HG03175 (cell line): ENCODE measurements at regions not wholly inside any gene's neighbourhood (a gene's known extent, or its start where the extent isn't known, plus 50 kb on each side); places are given as distances from the start of the nearest gene placed in this dataset.
A peak's percentile ranks its signal among the peaks of the same experiment; 100 is the strongest.
"Not testable (repeated sequence)": the region's sequence is repeated elsewhere in the genome, so short reads cannot be mapped to it uniquely, and the experiment has no call there.

ENCODE experiments used
- ATAC-seq: cut with Tn5 transposase; IDR thresholded peaks from one replicate; pipeline ENCODE4 v1.9.1; 2021; ENCODE audit warnings: mild to moderate bottlenecking, moderate library complexity; ENCODE audit not compliant: unreplicated experiment

DNA sequence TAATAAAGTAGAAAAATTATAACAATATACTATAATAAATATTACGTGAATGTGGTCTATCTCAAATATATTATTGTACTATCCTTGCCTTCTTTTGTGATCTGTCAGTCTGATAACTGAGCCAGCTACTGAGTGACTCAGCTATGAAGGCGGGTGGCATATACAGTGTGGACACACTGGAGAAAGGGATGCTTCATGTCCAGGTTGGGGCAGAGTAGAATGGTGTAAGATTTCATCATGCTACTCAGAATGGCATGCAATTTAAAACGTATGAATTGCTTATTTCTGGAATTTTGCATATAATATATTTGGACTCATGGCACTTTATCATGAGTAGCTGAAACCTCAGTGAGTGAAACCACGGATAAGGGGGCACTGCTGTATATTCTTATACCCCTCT, 172.9 kb upstream of the TBC1D5 start:
- no peak for ATAC-seq

DNA sequence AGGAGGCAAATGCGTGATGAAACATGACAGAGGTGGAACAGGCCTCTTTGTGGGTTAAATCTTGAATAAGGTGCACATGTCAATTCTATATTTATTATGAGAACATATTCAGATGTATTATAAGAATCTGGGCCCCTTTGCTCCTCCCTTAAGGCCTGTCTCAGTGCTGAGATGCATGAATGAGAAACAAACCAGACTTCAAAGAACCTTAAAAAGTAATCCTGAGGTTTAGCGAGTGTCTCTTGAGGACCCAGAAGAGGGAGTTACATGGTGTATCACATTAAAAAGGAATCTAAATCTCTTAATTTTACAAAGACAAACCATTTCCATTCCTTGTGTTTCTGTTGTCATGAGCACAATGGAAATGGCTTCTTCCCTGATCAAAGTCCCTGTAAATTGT, 170.9 kb upstream of the TBC1D5 start:
- no peak for ATAC-seq

DNA sequence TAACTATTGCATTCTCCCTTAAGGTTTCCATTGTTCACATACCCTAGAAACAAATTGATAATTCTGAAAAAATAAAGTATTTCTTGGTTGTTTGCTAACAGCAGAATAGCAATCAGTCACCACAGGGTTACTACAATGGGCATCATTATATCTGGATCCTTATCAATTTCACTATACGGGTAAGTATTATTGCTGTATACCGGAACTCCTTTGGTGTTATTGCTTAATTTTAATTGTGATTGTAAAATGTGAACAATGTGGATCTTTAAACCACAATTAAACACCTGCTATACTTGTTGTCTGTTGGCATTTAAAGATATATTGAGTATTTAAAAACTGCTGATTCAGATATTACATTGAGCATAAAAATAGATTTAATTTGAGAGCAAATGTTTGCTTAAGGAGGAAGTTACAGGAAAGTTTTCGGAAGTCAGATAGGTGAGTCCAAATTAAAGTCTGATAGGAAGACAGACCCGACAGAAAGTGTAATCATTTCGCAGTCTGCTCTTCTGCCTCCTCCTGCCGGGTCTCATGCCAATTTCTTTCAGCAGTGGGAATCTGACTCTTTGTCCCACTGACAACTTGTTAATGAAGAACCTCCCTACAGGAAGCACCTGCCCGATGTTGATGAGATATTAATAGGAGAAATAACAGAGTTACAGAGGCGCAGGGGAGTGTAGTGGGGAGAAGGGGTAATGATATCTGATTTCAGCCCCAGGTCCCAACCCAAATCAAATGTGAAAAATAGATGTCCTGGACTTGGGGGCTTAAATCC, 169.7 kb upstream of the TBC1D5 start:
- no peak for ATAC-seq

DNA sequence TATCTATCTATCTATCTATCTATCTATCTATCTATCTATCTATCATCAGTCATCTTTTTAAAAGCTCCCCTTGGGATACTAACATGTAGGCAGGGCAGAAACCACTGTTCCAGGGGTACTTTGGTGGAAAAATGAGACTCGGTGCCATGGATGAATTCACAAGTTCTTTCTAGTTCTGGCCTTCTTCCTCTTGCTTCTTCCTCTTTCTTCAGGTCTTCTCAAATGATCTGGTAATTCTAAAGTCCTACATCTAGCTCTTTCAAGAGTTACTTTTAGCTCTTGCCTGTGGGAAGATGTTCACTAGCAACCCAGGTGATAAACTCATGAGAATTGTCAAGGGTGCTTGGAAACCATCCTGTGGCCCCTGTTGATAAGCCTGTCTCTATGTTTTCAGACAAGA, 168.5 kb upstream of the TBC1D5 start:
- ATAC-seq, result no peak

DNA sequence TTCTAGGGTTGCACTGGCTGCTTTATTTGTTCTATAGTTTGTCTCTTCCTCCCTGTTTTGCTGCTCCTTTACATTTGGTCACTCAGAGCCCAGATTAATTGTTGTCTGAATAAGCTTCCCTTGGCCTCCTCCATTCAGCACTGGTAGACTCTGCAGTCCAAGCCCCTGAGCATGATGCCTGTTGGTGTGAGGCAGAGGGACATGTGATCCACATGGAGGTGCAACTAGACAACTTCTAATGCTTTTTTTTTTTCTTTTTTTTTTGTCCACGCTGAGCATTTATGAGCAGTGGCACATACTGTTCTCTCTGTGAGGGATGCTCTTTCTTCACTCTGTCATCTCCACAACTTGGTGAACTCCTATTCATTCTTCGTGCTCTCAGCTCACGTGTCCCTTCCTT, 167.3 kb upstream of the TBC1D5 start:
- ATAC-seq, result no peak

DNA sequence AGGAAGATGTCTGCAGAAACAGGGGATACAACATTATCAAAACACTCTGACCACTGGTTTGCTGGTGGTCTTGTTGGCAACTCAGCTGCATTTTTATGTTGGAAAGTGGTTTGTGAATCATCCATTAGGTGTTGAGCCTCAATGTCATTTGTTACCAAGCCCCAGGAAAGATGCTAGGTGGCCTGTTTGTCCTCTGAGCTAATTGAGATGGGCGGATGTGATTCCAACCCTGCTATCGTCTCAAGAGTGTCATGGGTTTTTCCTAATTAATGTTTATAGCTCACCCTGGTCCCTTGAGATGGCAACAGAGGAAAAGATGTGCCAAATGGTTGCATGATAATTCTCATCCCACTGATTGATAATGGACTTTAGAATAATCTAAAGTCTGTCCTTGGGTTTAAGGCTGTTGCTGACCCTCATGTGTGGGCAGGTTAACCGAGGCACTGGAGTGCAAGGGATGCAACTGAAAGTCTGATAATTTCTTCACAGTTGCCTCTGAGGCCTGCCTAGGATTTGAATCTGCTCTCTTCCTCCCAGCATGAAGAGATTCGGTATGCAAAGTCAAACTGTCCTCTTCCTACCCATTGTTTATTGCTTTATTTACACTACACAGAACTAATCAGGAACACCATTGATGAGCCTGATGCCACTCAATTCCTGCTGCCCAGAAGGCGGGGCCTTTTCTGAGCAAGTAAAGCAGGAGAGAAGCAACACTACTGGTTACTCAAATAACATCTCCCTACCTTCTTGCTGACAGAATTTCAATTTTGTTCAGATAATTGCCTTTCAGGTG, 166.2 kb upstream of the TBC1D5 start:
- no peak for ATAC-seq

DNA sequence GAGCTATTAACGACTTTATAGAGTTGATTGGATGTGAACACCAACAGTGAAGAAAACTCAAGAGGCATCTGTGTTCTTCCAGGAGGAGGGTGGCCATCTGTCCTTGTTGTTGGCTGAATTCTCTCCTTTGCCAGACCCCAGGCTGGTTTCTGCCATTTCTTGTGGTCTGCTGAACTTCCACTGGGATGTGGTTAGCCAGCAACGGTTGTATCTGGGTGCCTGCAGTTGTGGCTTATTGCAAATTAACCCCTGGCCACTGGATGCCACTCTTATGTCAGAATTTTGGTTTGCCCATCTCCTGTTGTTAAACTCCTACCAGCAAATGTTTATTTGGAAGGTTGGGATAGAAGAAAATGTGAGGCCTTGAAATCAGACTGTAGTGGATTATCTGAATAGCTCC, 163.6 kb upstream of the TBC1D5 start:
- ATAC-seq, result no peak

DNA sequence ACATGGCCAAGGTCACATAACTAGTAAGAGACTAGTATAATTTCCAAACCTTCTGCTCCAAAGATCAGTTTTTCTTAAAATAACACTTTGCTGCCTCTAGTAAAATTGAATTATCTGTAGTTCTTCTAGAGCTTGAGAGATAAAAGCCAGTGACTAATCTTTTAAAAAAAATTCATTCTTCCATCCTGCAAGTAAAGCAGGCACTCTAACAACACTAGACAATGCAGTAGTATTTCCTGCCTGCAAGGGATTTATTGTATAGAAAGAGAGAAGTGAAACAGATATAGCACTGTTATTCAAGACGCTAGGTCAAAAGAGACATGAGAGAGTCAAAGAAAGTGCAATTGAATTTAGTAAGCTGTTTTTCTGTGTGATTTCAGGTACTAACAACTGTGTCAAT, 159.5 kb upstream of the TBC1D5 start:
- ATAC-seq, result peak; percentile 83

DNA sequence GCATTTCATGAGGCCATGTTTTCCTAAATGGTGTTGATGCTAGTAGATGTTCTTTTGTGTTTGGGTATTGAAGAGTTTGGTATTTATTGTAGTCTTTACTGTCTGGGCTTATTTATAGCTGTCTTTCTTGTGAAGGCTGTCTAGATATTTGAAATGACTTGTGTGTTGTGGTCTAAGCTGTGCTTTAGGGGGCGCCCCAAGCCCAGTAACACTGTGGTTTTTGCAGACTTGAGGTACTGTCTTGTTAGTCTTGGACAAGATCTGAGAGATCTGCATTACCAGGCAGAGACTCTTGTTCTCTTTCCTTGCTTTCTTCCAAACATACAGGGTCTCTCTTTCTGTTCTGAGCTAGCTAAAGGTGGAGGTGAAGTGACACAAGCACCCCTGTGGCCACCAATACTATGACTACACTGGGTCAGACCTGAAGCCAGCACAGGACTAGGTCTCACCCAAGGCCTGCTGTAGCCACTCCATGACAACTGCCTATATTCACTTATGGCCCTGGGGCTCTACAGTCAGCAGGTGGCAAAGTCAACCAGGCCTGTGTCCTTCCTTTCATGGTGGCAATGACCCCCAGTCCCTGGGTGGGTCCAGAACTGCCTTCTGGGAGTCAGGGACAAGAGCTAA, 152.1 kb upstream of the TBC1D5 start:
- peak; percentile 76 for ATAC-seq

DNA sequence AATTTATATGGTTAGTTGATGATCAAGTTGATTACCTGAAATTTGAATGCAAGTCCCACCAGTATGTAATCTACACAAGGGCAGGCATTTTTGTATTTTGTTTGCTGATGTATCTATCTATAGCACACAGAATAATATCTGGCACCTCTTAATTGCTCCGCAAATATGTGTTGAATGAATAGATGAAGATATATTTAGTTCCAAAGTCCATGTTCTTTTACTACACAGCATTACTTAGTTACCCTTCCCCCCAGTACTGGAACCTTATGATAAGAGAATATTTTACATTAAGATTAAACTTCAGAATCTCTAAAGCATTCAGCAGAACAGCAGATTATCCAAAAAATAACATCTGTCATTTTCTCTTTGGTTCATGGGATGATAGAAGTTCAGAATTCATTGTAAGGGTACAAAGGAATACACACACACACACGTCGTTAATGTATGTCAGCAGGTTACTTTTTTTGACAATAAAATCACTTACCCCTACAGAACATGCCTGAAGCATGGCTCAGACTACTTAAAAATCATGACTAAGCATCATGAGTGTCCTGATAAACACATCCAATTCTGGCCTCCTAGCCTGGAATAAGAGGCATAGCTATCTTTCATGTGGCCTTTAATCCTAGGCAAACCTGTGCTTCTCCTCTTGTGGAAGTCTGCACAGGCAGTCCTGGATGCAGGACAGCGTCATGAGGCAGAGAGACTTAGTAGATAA, 148.9 kb upstream of the TBC1D5 start:
- no peak for ATAC-seq

DNA sequence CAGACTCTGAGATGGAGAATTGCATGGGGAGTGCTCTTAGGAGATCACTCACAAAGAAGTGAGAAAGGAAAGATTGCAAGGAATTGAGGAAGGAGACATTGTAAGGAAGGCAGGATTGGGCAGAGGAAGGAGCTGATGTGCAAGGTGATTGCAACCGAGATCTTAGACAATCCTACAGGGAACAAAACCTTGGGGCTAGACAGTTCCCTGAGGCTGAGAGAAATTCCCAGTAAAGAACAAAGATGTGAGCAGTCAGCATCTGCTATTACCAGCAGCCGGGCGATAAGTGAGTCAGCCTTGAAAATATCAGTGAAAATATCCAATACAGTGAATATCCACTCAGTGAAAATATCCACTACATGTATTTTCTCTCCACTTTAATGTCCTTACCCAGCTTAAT, 143.6 kb upstream of the TBC1D5 start:
- ATAC-seq, result no peak

DNA sequence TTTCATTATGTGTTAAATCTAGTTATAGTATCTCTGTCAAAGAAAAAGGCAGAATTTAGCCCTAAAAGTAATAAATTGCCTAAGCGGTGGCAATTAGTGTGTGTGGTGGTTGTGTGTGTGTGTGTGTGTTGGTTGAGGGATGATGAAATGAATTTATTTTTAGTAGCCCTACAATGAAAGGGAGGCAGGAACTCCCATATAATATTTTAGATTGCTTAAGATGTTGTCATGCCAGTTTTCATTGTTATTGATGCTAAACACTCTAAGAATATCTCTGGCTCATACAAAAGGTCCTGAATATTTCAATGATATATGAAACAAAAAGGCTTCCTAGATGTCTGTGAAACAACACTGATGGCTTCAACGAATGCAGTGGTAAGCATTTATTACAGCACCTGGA, 140.6 kb upstream of the TBC1D5 start:
- no peak for ATAC-seq

DNA sequence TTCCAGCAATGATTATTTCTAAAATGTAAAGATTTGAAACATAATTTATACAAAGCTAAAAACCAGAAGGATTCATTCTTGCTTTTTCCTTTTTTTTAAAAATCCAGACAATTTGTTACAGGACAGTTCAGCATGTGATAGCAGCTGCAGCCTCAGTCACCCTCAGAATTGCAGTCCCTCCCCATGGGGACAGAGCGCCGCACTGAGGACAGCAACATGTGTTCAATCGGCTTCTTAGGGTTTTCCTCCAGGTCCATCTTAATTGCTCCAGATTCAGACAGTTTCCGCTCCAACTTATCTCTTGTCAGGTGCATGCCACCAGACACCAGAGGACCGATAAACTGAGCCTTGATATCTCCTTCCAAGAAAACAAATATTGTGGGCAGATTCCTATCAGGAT, 134.9 kb upstream of the TBC1D5 start:
- ATAC-seq, result no peak

DNA sequence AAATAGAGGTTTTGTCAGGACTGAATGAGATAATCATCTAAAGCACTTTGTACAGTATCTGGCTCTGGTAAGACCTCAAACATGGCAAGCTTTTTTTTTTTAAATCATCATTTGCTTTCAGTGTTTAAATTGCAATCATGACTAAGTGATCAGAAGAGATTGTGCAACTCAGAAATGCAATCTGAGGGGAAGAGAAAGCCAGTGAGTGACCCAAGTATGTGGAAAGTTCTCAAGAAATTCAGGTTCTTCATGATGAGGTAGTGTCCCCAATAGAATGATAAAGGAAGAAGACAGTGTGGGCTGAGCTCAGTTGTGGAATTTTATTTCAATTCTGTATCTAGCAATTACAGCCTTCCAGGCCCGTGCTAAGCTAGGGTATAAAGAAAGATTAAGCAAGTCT, 132.2 kb upstream of the TBC1D5 start:
- ATAC-seq, result no peak

DNA sequence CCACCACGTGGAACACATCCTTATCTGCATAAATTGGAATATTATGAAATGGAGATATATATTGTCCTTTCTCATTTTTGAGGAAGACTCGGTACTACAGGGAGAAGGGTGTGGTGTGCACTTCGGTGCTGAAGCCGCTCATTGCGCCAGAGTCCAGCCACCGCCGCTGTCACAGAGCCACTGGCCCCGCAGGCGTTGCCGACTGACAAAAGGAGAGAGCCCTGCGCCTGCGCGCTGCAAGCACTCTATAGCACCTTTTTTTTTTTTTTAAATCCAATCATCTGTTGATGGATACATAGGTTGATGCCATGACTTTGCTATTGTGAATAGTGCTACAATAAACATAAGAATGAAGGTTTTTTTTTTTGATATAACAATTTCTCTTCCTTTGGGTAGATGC, 130.0 kb upstream of the TBC1D5 start:
- ATAC-seq, result no peak

DNA sequence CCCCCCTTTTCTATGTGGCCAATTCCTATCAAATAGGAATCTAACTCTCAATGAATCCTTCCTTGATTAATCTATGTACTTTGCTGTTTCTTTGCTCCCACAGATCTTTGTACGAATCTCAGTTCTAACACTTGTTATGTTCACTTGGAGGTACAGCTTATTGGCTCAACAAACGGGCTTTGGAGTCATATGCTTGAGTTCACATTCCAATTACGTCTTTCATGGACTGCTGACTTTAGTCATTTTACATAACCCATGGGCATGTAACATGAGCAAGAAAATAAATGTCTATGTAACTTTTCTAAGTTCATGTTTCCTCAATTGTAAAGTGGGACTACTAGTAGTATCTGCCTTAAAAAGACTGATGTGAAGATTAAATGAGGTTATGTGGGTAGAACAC, 123.2 kb upstream of the TBC1D5 start:
- ATAC-seq, result no peak

DNA sequence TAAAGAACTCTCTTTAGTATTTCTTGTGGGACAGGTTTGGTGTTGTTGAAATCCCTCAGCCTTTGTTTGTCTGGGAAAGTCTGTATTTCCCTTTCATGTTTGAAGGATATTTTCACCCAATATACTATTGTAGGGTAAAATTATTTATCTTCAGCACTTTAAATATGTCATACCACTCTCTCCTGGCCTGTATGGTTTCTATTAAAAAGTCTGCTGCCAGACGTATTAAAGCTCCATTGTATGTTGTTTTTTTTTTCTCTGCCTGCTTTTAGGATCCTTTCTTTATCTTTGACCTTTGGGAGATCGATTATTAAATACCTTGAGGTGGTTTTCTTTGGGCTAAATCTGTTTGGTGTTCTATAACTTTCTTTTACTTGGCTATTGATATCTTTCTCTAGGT, 119.0 kb upstream of the TBC1D5 start:
- ATAC-seq, result no peak

DNA sequence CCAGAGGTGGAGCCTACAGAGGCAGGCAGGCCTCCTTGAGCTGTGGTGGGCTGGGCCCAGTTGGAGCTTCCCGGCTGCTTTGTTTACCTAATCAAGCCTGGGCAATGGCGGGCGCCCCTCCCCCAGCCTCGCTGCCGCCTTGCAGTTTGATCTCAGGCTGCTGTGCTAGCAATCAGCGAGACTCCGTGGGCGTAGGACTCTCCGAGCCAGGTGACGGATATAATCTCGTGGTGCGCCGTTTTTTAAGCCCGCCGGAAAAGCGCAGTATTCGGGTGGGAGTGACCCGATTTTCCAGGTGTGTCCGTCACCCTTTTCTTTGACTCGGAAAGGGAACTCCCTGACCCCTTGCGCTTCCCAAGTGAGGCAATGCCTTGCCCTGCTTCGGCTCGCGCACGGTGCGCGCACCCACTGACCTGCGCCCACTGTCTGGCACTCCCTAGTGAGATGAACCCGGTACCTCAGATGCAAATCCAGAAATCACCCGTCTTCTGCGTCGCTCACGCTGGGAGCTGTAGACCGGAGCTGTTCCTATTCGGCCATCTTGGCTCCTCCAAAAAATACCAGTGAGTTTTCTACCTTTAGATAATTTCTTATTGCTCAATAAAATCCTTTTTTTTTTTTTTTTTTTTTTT, 118.5 kb upstream of the TBC1D5 start:
- ATAC-seq, result not testable (repeated sequence)

DNA sequence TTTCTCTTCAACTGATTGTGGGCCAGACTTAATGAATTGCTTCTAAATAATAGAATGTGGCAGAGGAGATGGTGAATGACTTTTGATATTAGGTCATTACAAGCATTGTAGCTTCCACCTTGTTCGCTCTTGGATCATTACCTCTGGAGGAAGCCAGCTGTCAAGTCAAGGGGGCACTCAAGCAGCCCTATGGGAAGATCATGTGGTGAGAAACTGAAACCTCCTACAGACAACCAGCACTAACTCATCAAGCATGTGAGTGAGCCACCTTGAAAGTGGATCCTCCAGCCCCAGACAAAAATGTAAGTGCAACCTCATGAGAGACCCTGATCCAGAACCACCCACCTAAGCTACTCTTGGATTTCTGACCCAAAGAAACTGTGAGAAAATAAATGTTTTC, 109.8 kb upstream of the TBC1D5 start:
- ATAC-seq, result peak; percentile 90

DNA sequence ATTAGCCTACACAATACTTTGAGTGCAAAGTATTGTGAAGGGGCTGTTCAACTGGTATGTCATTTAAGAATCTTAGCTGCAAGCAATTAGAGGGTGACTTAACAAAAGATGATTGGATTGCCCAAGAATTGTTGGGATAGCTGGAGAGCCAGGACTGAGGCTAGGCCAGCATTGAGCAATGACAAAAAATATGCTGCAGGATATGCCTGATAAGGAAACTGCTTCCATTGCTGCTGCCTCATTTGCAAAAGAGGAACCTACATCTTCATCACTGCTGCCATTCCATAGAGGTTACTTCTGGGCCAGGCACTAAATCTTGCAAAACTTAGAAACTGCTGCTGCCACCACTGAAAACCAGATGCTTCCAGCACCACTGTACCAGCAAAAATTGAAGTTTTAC, 108.0 kb upstream of the TBC1D5 start:
- ATAC-seq, result no peak

DNA sequence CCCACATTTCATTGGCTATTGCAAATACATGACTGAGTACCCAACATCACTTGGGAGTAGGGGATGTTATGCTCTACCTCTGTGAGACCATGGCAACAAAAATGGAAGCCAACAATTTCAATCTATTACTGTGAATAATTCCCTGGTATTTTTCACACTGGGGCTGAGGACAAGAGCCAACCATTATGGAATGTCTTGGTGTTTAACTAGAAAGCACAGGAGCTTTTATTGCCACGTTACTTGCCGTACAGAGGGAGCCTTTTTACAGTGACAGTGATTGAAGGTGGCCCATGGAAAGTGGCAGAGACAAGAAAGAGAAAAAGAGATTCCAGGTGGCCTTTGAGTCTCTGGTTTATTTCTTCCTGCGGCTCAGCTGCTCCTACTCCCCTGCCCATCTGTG, 105.7 kb upstream of the TBC1D5 start:
- no peak for ATAC-seq
